ENCODE measurements at regions not wholly inside any gene's neighbourhood (a gene's known extent, or its start where the extent isn't known, plus 50 kb on each side); places are given as distances from the start of the nearest gene placed in this dataset.

GRCh38 chr17:54544249-54544648 lies 356.4 kb upstream of the TOM1L1 start:
- TF ChIP-seq YY1 (IDR thresholded peaks at IDR 0.05; ENCODE audit: low read depth, low read length) (peak; percentile 44; the same call in 1 of the 2 replicates), MAFK (IDR thresholded peaks at IDR 0.05; ENCODE audit: low read depth, low read length) (no peak), POLR2AphosphoS5 (IDR thresholded peaks at IDR 0.05; ENCODE audit: low read depth, low read length) (no peak)
